ENCODE measurements at regions not wholly inside any gene's neighbourhood (a gene's known extent, or its start where the extent isn't known, plus 50 kb on each side); places are given as distances from the start of the nearest gene placed in this dataset.
A peak's percentile ranks its signal among the peaks of the same experiment; 100 is the strongest.

GRCh38 chr15:39021341-39021740 lies 456.7 kb upstream of the RASGRP1 start:
- peaks cover 4% of the 10 kb centered on the region for H3K4me1 Mint-ChIP-seq (ENCODE audit: low read depth, unreplicated experiment)
- Histone ChIP-seq H3K27me3 (ENCODE audit: insufficient read depth, low read length) (no peaks in the 10 kb centered on the region), H3K27ac (ENCODE audit: low read depth, low read length) (no peak overlapping the region), H3K4me2 (ENCODE audit: low read length) (no peak overlapping the region), H3K9me3 (ENCODE audit: insufficient read depth, low read depth, low read length) (no peaks in the 10 kb centered on the region), H2AFZ (ENCODE audit: low read depth, low read length) (no peak overlapping the region), H4K20me1 (ENCODE audit: insufficient read depth, low read length) (no peaks in the 10 kb centered on the region), H3K4me1 (ENCODE audit: insufficient read depth, low read length) (no peaks in the 10 kb centered on the region), H3K79me2 (ENCODE audit: insufficient read depth, low read length) (no peaks in the 10 kb centered on the region), H3K9ac (ENCODE audit: low read length) (no peak overlapping the region), H3K36me3 (ENCODE audit: insufficient read depth, low read length) (no peaks in the 10 kb centered on the region), H3K4me3 (ENCODE audit: insufficient read depth, low read depth, low read length) (no peak overlapping the region)
- no peak overlapping the region for H3K27ac Mint-ChIP-seq (ENCODE audit: unreplicated experiment)
- DNase-seq (ENCODE audit: low read depth): no peak
- TF ChIP-seq EZH2 (IDR thresholded peaks at IDR 0.05; ENCODE audit: insufficient read depth, low read length) (no peak), CTCF (IDR thresholded peaks at IDR 0.05; ENCODE audit: insufficient read depth, low read depth, low read length) (no peak)
- H3K27me3 Mint-ChIP-seq (ENCODE audit: low read depth, unreplicated experiment): no peaks in the 10 kb centered on the region
- no peak for FAIRE-seq
- no peaks in the 10 kb centered on the region for H3K36me3 Mint-ChIP-seq (ENCODE audit: low read depth, unreplicated experiment)
- H3K4me3 Mint-ChIP-seq (ENCODE audit: unreplicated experiment): no peak overlapping the region
- H3K9me3 Mint-ChIP-seq (ENCODE audit: unreplicated experiment): no peaks in the 10 kb centered on the region

- Histone ChIP-seq H3K9me3 (ENCODE audit: insufficient read depth, low read depth, low read length) (no peaks in the 10 kb centered on the region), H3K79me2 (ENCODE audit: insufficient read depth, low read length) (no peaks in the 10 kb centered on the region), H3K4me3 (ENCODE audit: insufficient read depth, low read depth, low read length) (no peak overlapping the region), H2AFZ (ENCODE audit: low read depth, low read length) (no peak overlapping the region), H3K4me1 (ENCODE audit: insufficient read depth, low read length) (no peaks in the 10 kb centered on the region), H3K9ac (ENCODE audit: low read length) (no peak overlapping the region), H3K27me3 (ENCODE audit: insufficient read depth, low read length) (no peaks in the 10 kb centered on the region), H3K27ac (ENCODE audit: low read depth, low read length) (no peak overlapping the region), H3K4me2 (ENCODE audit: low read length) (no peak overlapping the region), H3K36me3 (ENCODE audit: insufficient read depth, low read length) (no peaks in the 10 kb centered on the region), H4K20me1 (ENCODE audit: insufficient read depth, low read length) (no peaks in the 10 kb centered on the region)
- DNase-seq (ENCODE audit: low read depth) (no peak), FAIRE-seq (no peak)
- TF ChIP-seq CTCF (IDR thresholded peaks at IDR 0.05; ENCODE audit: insufficient read depth, low read depth, low read length): no peak
- no peak for TF ChIP-seq EZH2 (IDR thresholded peaks at IDR 0.05; ENCODE audit: insufficient read depth, low read length)
- Mint-ChIP-seq H3K4me3 (ENCODE audit: unreplicated experiment) (no peak overlapping the region), H3K9me3 (ENCODE audit: unreplicated experiment) (no peaks in the 10 kb centered on the region), H3K36me3 (ENCODE audit: low read depth, unreplicated experiment) (no peaks in the 10 kb centered on the region), H3K27me3 (ENCODE audit: low read depth, unreplicated experiment) (no peaks in the 10 kb centered on the region), H3K4me1 (ENCODE audit: low read depth, unreplicated experiment) (peaks cover 4% of the 10 kb centered on the region), H3K27ac (ENCODE audit: unreplicated experiment) (no peak overlapping the region)
These were observed 458.1 kb upstream of the RASGRP1 start for GRCh38 chr15:39022532-39023305.

GRCh38 chr15:39025321-39025720 lies 460.7 kb upstream of the RASGRP1 start:
- H3K79me2 ChIP-seq (ENCODE audit: insufficient read depth, low read length): no peaks in the 10 kb centered on the region
- Mint-ChIP-seq H3K36me3 (ENCODE audit: low read depth, unreplicated experiment) (no peaks in the 10 kb centered on the region), H3K4me1 (ENCODE audit: low read depth, unreplicated experiment) (peaks cover 8% of the 10 kb centered on the region), H3K9me3 (ENCODE audit: unreplicated experiment) (no peaks in the 10 kb centered on the region), H3K27me3 (ENCODE audit: low read depth, unreplicated experiment) (no peaks in the 10 kb centered on the region), H3K27ac (ENCODE audit: unreplicated experiment) (no peak overlapping the region), H3K4me3 (ENCODE audit: unreplicated experiment) (no peak overlapping the region)
- H3K27ac ChIP-seq (ENCODE audit: low read depth, low read length): no peak overlapping the region
- TF ChIP-seq EZH2 (IDR thresholded peaks at IDR 0.05; ENCODE audit: insufficient read depth, low read length) (no peak), CTCF (IDR thresholded peaks at IDR 0.05; ENCODE audit: insufficient read depth, low read depth, low read length) (no peak)
- no peaks in the 10 kb centered on the region for H3K27me3 ChIP-seq (ENCODE audit: insufficient read depth, low read length)
- no peak overlapping the region for H3K9ac ChIP-seq (ENCODE audit: low read length)
- H3K4me1 ChIP-seq (ENCODE audit: insufficient read depth, low read length): no peaks in the 10 kb centered on the region
- no peak overlapping the region for H3K4me2 ChIP-seq (ENCODE audit: low read length)
- no peaks in the 10 kb centered on the region for H4K20me1 ChIP-seq (ENCODE audit: insufficient read depth, low read length)
- H2AFZ ChIP-seq (ENCODE audit: low read depth, low read length): no peak overlapping the region
- FAIRE-seq (no peak), DNase-seq (ENCODE audit: low read depth) (peak; percentile 37)
- H3K36me3 ChIP-seq (ENCODE audit: insufficient read depth, low read length): no peaks in the 10 kb centered on the region
- no peaks in the 10 kb centered on the region for H3K9me3 ChIP-seq (ENCODE audit: insufficient read depth, low read depth, low read length)
- no peak overlapping the region for H3K4me3 ChIP-seq (ENCODE audit: insufficient read depth, low read depth, low read length)
